ENCODE measurements at regions not wholly inside any gene's neighbourhood (a gene's known extent, or its start where the extent isn't known, plus 50 kb on each side); places are given as distances from the start of the nearest gene placed in this dataset.

DNA sequence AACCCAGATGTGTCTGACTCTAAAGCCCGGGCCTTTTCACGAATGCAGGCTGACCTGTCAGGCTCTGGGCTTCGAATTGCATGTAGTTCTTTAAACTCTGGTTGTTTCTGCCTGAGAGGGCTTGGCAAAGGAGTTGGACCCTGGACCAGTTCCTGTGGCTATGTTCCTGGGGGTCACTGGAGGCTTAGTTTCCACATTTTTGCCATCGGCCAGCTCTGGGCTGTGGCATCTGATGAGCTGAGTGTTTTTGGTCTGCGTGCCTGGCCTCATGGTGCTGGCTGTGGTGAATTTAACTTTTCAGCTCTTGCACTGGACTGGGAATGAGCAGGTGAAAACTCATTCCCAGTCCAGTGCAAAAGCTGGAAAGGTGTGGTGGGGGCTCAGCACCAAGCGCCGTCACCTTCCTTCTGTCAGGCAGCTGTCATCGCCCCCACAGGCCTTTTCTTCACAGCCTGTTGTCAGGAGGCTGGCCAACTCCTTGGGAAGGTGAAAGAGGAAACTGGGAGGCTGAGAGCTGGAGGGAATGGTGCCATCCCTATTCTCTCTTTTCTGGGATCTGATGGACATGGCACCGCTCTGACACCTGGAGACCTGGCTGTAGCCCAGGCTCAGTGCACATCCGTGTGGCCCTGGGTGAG lies 123.6 kb downstream of the ADAMTS15 start:
- TF ChIP-seq, protein P1, sequence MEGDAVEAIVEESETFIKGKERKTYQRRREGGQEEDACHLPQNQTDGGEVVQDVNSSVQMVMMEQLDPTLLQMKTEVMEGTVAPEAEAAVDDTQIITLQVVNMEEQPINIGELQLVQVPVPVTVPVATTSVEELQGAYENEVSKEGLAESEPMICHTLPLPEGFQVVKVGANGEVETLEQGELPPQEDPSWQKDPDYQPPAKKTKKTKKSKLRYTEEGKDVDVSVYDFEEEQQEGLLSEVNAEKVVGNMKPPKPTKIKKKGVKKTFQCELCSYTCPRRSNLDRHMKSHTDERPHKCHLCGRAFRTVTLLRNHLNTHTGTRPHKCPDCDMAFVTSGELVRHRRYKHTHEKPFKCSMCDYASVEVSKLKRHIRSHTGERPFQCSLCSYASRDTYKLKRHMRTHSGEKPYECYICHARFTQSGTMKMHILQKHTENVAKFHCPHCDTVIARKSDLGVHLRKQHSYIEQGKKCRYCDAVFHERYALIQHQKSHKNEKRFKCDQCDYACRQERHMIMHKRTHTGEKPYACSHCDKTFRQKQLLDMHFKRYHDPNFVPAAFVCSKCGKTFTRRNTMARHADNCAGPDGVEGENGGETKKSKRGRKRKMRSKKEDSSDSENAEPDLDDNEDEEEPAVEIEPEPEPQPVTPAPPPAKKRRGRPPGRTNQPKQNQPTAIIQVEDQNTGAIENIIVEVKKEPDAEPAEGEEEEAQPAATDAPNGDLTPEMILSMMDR (conservative IDR thresholded peaks at IDR 0.05) = no peak
- TF ChIP-seq ZFX (IDR thresholded peaks at IDR 0.05) = no peak

All from C4-2B (cell line).